NCI-H82 treated with DMSO at 0.1 percent for 48 hours (cell line): ENCODE measurements at regions not wholly inside any gene's neighbourhood (a gene's known extent, or its start where the extent isn't known, plus 50 kb on each side); places are given as distances from the start of the nearest gene placed in this dataset.

Source experiments
- DNase-seq: peaks from one replicate; lab custom pipeline; 2025; ENCODE audit not compliant: unreplicated experiment; lab: John Stamatoyannopoulos, UW

DNA sequence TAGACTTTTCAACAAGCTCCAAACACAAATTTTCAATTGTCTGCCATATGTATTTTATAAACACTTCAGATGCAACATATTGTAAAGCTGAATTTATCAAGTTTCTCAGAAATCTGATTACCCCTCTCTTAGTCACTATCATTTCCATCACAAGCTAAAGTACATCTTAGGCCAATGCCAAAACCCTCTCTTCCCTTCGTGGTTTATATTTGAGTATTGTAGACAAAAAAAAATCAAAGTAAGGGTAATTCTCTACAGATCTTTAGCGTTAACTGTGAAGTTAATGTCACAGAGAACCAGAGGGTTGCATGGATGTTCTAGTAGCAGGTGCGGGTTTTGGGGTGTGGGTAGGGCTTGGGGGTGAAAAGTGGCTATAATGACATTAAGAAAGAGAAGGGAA lies 387.7 kb upstream of the PTGER4 start:
- no peak for DNase-seq

GRCh38 chr5:40291338-40291737 lies 388.4 kb upstream of the PTGER4 start:
- DNase-seq = no peak

DNA sequence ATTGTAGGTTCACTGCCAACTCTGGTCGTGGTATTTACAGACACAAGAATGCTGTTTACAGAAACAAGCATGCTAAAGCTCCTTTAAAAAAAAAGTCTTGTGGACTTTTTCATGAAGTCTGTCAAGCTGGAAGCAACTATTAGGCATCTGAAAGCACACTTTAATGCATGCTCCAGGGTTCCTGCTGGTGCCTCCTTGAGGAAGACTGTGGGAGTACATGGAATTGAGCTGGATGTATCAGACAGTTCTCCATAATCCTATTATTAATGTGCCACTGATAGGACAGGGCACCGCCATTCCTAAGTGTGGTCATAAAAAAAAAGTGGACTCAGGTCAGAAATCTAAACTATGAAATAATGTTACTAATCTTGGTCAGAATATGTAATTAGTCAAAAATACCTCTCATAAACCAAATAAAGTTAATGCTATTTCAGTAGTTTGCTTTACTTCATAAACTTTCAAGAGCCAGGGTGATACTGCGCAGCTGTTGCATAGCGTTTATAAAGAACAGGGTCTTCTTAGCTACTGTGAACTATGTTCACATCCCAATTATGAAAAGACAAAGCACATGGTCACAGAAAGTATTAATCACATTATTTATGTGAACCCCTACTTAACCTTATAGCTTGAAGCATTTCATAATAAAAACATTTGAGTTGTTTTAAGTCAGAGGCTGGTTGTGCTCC lies 390.8 kb upstream of the PTGER4 start:
- DNase-seq = no peak

DNA sequence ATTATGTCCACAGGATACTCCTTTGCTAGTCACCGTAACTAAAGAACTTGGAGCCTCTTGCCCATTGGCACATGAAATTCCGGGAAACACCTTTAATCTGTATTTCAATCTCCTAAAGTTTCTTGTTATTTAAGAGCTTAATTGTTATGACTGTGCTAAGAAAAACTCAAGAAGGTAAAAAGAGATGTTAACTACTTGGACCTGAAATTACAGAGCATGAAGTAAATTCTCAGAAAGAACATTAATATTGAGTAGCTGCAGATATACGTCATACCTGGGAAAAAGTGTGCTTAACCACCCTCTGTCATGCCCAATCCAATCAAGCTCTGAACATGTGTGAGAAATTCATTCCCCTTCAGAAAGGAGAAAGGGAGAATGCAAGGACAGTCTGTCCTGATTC lies 394.9 kb upstream of the PTGER4 start:
- DNase-seq = no peak

GRCh38 chr5:40278881-40279280 lies 400.8 kb upstream of the PTGER4 start:
- DNase-seq = no peak

DNA sequence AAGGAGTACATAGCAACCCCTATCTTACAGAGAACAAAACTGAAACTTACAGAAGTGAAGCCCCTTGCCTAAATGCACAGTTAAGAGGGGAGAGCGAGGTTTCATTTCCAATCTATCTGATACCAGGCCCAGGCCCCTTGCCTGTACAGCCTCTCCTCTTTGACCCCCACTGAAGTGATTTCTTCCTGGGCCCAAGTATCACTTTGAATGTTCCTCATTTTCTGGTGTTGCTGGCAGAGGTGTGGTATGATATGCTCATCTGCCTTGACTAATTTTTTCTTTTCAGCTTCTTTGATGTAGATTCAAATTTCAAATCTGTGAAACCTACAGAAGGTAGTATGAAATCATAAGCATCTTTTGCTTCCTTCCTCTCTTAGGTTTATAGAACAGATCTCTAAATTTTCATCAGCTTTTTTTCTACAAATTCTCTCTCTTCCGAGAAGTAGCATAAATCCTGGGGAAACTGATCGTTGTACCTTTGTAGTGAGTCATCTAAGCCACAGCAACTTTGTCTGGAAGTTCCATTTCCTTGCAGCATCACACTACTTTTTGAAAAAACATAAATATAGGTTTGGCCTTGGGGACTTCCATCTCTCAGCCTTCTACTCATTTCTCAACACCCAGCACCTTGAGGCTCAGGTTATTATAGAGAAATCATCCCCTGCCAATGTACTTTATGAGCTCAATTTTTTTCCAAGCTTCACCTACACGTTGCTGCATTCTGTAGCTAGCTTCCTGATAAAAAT lies 402.4 kb upstream of the PTGER4 start:
- DNase-seq = no peak

DNA sequence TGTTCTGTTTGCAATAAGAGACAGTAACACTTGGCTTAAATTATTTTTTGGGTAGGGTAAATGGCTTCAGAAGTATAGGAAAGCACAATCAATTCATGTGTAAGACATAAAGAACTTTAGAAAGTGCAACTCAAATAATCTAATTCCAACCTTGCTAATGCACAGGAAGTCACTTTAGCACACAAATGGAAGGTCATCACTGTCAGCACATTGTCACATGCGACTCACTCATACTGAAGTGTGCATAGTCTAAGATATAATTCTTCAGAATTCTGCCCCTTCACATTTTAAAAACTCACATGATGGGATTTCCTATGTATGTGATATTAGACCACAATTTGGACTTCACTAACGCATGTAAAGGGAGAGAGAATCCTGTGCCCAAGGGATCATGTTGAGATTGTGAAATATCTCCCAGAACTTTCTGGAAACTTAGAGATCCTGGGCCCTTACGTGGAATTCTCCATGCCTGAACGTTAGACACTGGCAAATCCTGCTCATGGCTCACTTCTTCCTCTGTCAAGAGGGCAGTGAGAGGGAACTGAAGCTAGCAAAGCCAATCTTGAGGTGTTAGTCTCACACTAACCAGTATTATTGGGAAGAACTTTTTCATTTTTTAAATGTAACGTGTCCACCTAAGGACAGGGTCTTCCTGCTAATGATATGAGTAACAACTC lies 403.2 kb upstream of the PTGER4 start:
- no peak for DNase-seq

GRCh38 chr5:40274568-40274967 lies 405.1 kb upstream of the PTGER4 start:
- DNase-seq = no peak

GRCh38 chr5:40273936-40274335 lies 405.8 kb upstream of the PTGER4 start:
- no peak for DNase-seq

- no peak for DNase-seq
Measured at GRCh38 chr5:40271476-40271875, 408.2 kb upstream of the PTGER4 start.

DNA sequence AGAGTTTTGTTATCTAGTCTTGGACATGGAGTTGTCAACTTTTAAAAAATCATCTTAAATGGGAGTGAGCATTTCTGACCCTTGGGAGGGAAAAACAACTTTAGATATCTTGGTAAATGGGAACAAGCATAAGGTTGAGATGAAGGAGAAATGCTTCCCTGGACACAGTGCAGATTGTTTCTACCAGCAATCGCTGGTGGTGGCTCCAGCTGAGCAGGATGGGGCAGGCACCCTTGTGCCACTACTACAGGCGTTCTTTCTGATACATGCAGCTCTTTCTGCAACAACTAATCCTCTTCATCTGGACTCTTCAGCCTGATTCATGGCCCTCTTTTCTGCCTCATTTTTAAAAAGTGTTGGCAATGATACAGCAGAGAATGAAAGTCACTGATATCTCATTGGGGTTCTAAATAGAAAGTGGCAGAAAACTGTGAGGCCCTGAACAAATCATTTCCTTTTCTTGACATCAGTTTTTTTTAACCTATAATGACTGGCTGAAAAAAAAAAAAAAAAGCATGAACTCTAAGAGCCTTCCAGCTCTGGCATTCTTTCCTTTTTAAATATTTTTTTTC lies 409.4 kb upstream of the PTGER4 start:
- peak; percentile 23 for DNase-seq

- DNase-seq = no peak
Measured at GRCh38 chr5:40268088-40268487, 411.6 kb upstream of the PTGER4 start.

DNA sequence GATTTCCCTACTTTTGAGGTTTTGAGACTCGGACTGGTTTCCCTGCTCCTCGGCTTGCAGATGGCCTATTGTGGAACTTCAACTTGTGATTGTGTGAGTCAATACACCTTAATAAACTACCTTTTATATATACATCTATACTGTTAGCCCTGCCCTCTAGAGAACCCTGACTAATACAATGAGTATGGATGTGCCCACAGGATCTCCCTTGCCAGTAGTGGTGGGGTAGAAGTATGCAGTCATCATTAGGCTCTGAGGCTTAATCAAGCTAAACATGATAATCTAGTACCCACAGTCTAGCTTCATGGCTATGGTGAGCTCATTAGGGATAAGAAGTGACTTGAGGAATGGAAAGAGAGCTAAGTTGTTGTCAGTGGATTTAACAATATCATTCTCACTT lies 412.8 kb upstream of the PTGER4 start:
- DNase-seq = no peak

DNA sequence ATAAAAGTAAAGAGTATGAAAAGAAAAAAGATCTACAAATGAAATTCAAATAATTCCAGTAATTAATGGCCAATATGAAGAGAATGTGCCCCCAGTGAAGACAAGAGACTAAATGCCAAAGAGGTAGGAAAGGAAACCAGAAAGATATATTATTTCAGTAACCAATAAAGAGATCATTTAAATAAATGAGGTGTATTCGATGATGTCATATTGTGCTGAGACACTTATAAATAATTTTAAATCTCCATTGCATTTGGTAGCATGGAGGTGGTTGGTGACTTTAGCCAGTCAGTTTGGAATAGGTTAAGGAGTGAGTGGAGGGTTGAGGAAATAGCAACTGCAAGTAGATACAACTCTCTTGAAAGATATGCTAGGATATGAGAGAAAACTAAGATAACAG lies 417.7 kb upstream of the PTGER4 start:
- no peak for DNase-seq

DNA sequence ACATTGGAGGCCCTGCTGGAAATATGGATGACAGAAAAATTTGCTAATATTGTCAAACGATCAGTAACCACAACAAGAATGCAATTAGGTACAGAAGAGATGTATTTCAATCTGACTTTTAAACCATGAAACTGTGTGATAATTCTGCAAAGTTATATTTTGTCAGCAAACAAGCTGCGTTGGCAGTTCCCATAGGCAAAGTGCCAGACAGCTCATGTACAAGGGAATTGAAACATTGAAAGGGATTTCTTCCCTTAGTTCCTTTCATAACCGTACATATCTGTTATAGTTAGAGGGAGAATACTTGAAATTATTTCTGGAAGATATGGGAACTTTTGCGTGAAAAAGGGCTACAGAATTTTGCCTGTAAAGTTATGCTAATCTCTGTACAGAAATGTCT lies 419.4 kb upstream of the PTGER4 start:
- no peak for DNase-seq

- DNase-seq = no peak
Measured at GRCh38 chr5:40258222-40258621, 421.5 kb upstream of the PTGER4 start.

- DNase-seq = no peak
Measured at GRCh38 chr5:40240671-40241070, 439.0 kb upstream of the PTGER4 start.

DNA sequence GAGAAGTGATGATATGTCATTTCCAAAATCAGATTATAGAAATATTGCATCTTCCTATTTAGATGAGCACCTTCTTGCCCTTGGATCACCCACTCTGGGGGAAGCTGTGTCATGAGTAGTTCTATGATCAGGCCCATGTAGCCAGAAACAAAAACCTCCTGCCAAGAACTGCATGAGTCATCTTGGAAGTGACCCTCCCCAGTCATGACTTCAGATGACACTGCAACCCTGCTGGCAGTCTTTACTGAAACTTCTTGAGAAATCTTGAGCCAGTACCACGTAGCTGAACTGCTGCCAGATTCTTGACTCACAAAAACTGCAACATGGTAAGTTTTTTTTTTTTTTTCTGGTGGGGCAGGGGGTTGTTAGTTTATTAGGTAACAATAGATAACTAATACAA lies 439.6 kb upstream of the PTGER4 start:
- no peak for DNase-seq

- no peak for DNase-seq
Measured at GRCh38 chr5:40238066-40238745, 441.5 kb upstream of the PTGER4 start.

DNA sequence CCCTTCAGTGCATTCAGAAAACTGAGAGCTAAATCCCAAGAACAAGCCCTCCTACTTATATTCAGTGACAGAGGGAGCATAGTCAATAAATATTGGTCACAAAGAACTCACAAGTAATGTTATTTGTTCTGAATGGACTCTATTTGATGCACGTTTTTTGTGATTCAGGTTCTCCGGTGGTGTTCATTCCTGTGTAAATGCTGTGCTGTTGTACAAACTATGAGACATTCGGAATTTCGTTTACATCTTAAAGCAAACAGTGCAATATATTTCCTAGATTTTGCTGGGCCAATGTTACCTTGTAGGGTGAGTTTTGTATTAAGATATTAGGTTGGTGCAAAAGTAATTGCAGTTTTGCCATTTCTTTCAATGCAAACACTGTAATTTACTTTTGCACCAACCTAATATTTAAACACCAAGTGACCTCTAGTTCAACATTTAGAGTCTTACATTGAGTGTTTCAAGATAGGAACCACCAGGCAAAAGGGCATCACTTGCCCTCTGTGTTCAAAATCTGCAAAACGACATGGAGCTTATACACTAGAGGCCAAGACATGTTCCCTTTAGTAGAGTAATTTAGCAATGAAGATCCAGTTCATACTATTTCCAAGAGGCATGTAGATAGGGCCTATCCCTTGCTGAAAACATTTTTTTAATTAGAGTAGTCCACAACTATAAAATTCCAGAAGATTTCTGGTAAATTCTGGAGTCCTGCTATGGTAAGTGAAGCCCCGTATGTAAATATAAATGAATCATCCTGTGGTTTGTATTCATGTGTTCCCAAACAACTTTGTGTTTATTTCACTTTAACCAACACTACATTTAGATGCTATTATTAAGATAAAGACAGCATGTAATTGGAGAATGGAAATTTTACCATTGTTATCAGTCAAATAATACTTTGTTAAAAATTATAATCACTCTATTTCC lies 444.0 kb upstream of the PTGER4 start:
- no peak for DNase-seq
